Neural cell (in vitro differentiated cells): ENCODE measurements at regions not wholly inside any gene's neighbourhood (a gene's known extent, or its start where the extent isn't known, plus 50 kb on each side); places are given as distances from the start of the nearest gene placed in this dataset.

Experiments used
- H2AFZ ChIP-seq: fragments of 200-600, 300-800 bp; sonication (generic), shearing (Covaris generic); 2 replicates; pipeline ENCODE4 v1.6.0; 2014; ENCODE audit warnings: low read depth, mild to moderate bottlenecking, antibody characterized with exemption, low read length, moderate library complexity
- H3F3A ChIP-seq: fragments of 200-600 bp; shearing (Covaris generic); 2 replicates; pipeline ENCODE4 v1.6.1; 2016; ENCODE audit warnings: mild to moderate bottlenecking, moderate library complexity, mixed read lengths, antibody characterized with exemption, low read length; ENCODE audit not compliant: insufficient read depth, poor library complexity, severe bottlenecking
- H3K27ac ChIP-seq: fragments of 200-600, 300-800 bp; sonication (generic), shearing (Covaris generic); 2 replicates; pipeline ENCODE4 v1.5.1; 2014; ENCODE audit warnings: mild to moderate bottlenecking, low read length, moderate library complexity
- H3K27me3 ChIP-seq: fragments of 300-800, 200-600 bp; sonication (generic), shearing (Covaris generic); 2 replicates; pipeline ENCODE4 v1.6.0; 2014; ENCODE audit warnings: mild to moderate bottlenecking, low read depth, low read length, moderate library complexity; ENCODE audit not compliant: insufficient read depth
- H3K36me3 ChIP-seq: fragments of 300-800, 200-600 bp; sonication (generic), shearing (Covaris generic); 2 replicates; pipeline ENCODE4 v1.5.1; 2014; ENCODE audit warnings: mild to moderate bottlenecking, antibody characterized with exemption, low read length, moderate library complexity; ENCODE audit not compliant: insufficient read depth
- H3K4me2 ChIP-seq: fragments of 300-800, 200-600 bp; sonication (generic), shearing (Covaris generic); 2 replicates; pipeline ENCODE4 v1.6.0; 2014; ENCODE audit warnings: mild to moderate bottlenecking, low read length
- H3K4me3 ChIP-seq: fragments of 300-800, 200-600 bp; sonication (generic), shearing (Covaris generic); 2 replicates; pipeline ENCODE4 v1.5.1; 2014; ENCODE audit warnings: mild to moderate bottlenecking, low read length, moderate library complexity
- H3K79me2 ChIP-seq: fragments of 200-600 bp; shearing (Covaris generic); replicated peaks from 2 replicates; pipeline ENCODE4 v1.6.0; 2014; ENCODE audit warnings: mild to moderate bottlenecking, low read length, moderate library complexity; ENCODE audit not compliant: insufficient read depth
- H3K9ac ChIP-seq: fragments of 300-800, 200-600 bp; sonication (generic), shearing (Covaris generic); 2 replicates; pipeline ENCODE4 v1.6.1; 2016; ENCODE audit warnings: mild to moderate bottlenecking, low read length, mixed read lengths
- H3K9me2 ChIP-seq: fragments of 200-600 bp; shearing (Covaris generic); 2 replicates; pipeline ENCODE4 v1.6.1; 2016; ENCODE audit warnings: mild to moderate bottlenecking, low read length, mixed read lengths; ENCODE audit not compliant: insufficient read depth
- H3K9me3 ChIP-seq: fragments of 200-600, 300-800 bp; sonication (generic), shearing (Covaris generic); 2 replicates; pipeline ENCODE4 v1.6.1; 2016; ENCODE audit warnings: mild to moderate bottlenecking, mixed run types, low read length, moderate library complexity, mixed read lengths
- H4K20me1 ChIP-seq: fragments of 200-600 bp; shearing (Covaris generic); 2 replicates; pipeline ENCODE4 v1.6.1; 2016; ENCODE audit warnings: mild to moderate bottlenecking, mixed run types; ENCODE audit not compliant: insufficient read depth
- EP300 ChIP-seq: fragments of 450-650 bp; conservative IDR thresholded peaks from 2 replicates; pipeline ENCODE4 v1.6.1; 2014; ENCODE audit warnings: antibody characterized with exemption, mild to moderate bottlenecking, moderate library complexity; ENCODE audit not compliant: poor library complexity, severe bottlenecking
- EZH2 ChIP-seq: fragments of 200-600, 300-800 bp; shearing (Covaris generic), sonication (generic); IDR thresholded peaks from 2 replicates; pipeline ENCODE4 v1.6.1; 2014; ENCODE audit warnings: antibody characterized with exemption, low read length, borderline replicate concordance, mild to moderate bottlenecking; ENCODE audit not compliant: insufficient read depth, poor library complexity, severe bottlenecking
- MXI1 ChIP-seq: fragments of 450-650 bp; conservative IDR thresholded peaks from 2 replicates; pipeline ENCODE4 v1.6.1; 2014; ENCODE audit warnings: antibody characterized with exemption, mild to moderate bottlenecking; ENCODE audit not compliant: poor library complexity, severe bottlenecking
- POLR2AphosphoS5 ChIP-seq: IDR thresholded peaks from 2 replicates; pipeline ENCODE4 v1.6.1; 2012
- RAD21 ChIP-seq: fragments of 450-650 bp; conservative IDR thresholded peaks from 2 replicates; pipeline ENCODE4 v1.6.1; 2014; ENCODE audit warnings: antibody characterized with exemption, mild to moderate bottlenecking, moderate library complexity
- SMC3 ChIP-seq: fragments of 450-650 bp; conservative IDR thresholded peaks from 2 replicates; pipeline ENCODE4 v1.6.1; 2014; ENCODE audit warnings: antibody characterized with exemption, mild to moderate bottlenecking, moderate library complexity; ENCODE audit not compliant: poor library complexity
- TAF1 ChIP-seq: IDR thresholded peaks from 2 replicates; pipeline ENCODE4 v1.6.1; 2012; ENCODE audit warnings: low read depth
- TF ChIP-seq, protein P1 (sequence below): fragments of 450-650 bp; IDR thresholded peaks from 2 replicates; pipeline ENCODE4 v1.5.1; 2014; ENCODE audit warnings: antibody characterized with exemption, mild to moderate bottlenecking, moderate library complexity; ENCODE audit not compliant: poor library complexity, severe bottlenecking
- TF ChIP-seq, protein P2 (sequence below): IDR thresholded peaks from 2 replicates; pipeline ENCODE4 v1.6.1; 2012; ENCODE audit warnings: borderline replicate concordance

DNA sequence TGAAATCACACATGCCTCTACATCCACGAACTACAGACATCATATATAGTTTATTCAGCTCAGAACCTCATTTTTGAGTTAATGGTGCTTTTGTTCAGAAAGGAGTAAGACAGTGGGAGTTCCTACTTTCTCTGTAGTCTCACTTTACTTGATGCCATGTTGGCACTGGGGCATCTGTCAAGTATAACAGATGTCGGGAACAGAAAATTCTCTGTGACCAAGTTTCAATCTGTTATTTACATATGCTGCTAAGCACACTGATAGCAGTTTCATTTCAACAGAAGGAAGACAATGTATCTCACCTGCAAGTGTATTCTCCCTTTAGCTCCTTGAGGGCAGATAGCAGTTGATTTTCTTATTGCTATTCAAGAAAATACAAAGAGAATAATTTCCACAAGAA is 774.1 kb downstream of the METTL4 start (continued):
- TF ChIP-seq EZH2, result no peak
- no peak for TF ChIP-seq RAD21

DNA sequence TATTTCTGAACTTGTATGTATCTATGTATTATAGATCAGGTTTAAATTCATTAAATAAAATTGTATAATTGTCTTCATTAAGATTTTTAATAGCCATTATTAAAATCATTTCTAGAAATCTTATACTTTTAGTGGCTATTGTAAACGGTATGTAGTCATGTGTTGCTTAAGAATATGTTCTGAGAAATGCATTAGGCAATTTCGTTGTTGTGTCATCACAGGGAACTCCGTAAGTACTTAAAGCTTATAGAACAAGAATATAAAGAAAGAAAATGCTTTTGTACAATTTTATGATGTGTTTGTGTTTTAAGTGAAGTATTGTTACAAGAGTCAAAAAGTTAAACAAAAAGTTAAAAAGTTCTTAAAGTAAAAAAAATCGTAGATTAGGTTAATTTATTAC is 765.8 kb downstream of the METTL4 start:
- Histone ChIP-seq H3K4me2 (no peak overlapping the region), H3K27ac (no peak overlapping the region), H3K27me3 (no peaks in the 10 kb centered on the region), H3K9me2 (no peaks in the 10 kb centered on the region), H4K20me1 (no peaks in the 10 kb centered on the region), H3K79me2 (no peaks in the 10 kb centered on the region), H3K9ac (no peak overlapping the region), H3F3A (no peaks in the 10 kb centered on the region), H2AFZ (no peak overlapping the region), H3K4me3 (no peak overlapping the region), H3K36me3 (no peaks in the 10 kb centered on the region), H3K9me3 (no peaks in the 10 kb centered on the region)
- TF ChIP-seq, protein P1, sequence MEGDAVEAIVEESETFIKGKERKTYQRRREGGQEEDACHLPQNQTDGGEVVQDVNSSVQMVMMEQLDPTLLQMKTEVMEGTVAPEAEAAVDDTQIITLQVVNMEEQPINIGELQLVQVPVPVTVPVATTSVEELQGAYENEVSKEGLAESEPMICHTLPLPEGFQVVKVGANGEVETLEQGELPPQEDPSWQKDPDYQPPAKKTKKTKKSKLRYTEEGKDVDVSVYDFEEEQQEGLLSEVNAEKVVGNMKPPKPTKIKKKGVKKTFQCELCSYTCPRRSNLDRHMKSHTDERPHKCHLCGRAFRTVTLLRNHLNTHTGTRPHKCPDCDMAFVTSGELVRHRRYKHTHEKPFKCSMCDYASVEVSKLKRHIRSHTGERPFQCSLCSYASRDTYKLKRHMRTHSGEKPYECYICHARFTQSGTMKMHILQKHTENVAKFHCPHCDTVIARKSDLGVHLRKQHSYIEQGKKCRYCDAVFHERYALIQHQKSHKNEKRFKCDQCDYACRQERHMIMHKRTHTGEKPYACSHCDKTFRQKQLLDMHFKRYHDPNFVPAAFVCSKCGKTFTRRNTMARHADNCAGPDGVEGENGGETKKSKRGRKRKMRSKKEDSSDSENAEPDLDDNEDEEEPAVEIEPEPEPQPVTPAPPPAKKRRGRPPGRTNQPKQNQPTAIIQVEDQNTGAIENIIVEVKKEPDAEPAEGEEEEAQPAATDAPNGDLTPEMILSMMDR, result no peak
- TF ChIP-seq MXI1 (no peak), SMC3 (no peak), POLR2AphosphoS5 (no peak), RAD21 (no peak), EZH2 (no peak), EP300 (no peak), TAF1 (no peak)
- TF ChIP-seq, protein P2, sequence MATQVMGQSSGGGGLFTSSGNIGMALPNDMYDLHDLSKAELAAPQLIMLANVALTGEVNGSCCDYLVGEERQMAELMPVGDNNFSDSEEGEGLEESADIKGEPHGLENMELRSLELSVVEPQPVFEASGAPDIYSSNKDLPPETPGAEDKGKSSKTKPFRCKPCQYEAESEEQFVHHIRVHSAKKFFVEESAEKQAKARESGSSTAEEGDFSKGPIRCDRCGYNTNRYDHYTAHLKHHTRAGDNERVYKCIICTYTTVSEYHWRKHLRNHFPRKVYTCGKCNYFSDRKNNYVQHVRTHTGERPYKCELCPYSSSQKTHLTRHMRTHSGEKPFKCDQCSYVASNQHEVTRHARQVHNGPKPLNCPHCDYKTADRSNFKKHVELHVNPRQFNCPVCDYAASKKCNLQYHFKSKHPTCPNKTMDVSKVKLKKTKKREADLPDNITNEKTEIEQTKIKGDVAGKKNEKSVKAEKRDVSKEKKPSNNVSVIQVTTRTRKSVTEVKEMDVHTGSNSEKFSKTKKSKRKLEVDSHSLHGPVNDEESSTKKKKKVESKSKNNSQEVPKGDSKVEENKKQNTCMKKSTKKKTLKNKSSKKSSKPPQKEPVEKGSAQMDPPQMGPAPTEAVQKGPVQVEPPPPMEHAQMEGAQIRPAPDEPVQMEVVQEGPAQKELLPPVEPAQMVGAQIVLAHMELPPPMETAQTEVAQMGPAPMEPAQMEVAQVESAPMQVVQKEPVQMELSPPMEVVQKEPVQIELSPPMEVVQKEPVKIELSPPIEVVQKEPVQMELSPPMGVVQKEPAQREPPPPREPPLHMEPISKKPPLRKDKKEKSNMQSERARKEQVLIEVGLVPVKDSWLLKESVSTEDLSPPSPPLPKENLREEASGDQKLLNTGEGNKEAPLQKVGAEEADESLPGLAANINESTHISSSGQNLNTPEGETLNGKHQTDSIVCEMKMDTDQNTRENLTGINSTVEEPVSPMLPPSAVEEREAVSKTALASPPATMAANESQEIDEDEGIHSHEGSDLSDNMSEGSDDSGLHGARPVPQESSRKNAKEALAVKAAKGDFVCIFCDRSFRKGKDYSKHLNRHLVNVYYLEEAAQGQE, result no peak

DNA sequence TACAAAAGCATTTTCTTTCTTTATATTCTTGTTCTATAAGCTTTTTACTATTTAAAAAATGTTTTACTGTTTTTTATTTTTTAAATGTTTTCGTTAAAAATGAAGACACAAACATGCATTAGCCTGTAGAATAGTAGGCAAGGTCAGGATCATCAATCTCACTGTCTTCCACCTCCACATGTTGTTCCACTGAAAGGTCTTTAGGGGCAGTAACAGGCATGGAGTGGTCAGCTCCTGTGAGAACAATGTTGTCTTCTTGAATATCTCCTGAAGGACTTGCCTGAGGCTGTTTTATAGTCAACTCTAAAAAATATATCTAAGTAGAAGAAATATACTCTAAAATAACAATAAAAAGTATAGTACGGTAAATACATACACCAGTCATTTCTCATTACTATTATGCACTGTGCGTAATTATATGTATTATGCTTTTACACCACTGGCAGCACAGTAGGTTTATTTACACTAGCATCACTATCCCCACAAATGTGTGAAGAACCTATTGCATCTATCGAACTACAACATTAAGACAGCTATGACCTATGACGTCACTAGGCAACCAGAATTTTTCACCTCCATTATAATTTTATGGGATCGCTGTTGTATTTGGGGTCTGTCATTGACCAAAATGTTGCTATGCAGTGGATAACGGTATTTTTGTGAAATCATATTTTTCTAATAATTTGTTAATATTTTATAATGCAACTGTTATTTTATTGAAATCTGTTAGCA is 764.3 kb downstream of the METTL4 start:
- TF ChIP-seq EZH2 (no peak), EP300 (no peak), MXI1 (no peak), SMC3 (no peak), TAF1 (no peak), POLR2AphosphoS5 (no peak), RAD21 (no peak)
- TF ChIP-seq, protein P1, result no peak
- TF ChIP-seq, protein P2, result no peak
- H3F3A ChIP-seq, result no peaks in the 10 kb centered on the region
- H3K9me2 ChIP-seq, result no peaks in the 10 kb centered on the region
- no peaks in the 10 kb centered on the region for H3K79me2 ChIP-seq
- no peak overlapping the region for H3K4me2 ChIP-seq
- H3K9me3 ChIP-seq, result no peaks in the 10 kb centered on the region
- H2AFZ ChIP-seq, result no peak overlapping the region
- no peak overlapping the region for H3K27ac ChIP-seq
- no peaks in the 10 kb centered on the region for H3K27me3 ChIP-seq
- H4K20me1 ChIP-seq, result no peaks in the 10 kb centered on the region
- H3K4me3 ChIP-seq, result no peak overlapping the region
- H3K9ac ChIP-seq, result no peak overlapping the region
- no peaks in the 10 kb centered on the region for H3K36me3 ChIP-seq
